K562 (cell line): ENCODE measurements at regions not wholly inside any gene's neighbourhood (a gene's known extent, or its start where the extent isn't known, plus 50 kb on each side); places are given as distances from the start of the nearest gene placed in this dataset.

Source experiments
- ATAC-seq: fragments of 200-7000 bp; cut with Tn5 transposase; 3 replicates; pipeline ENCODE4 v1.9.1; 2020; ENCODE audit warnings: moderate library complexity
- BruUV-seq: library from RNA; stranded (reverse); fragments of 400-500 nt; replicated peaks from 2 replicates; lab custom pipeline; 2021; lab: Mats Ljungman, UMichigan
- CTCF ChIA-PET: fragments of 300-600 bp; formaldehyde crosslinking; extraction: SDS; loops from one replicate; lab custom pipeline; 2021; ENCODE audit warnings: low intra/inter-chr PET ratio; lab: Yijun Ruan, JAX
- POLR2A ChIA-PET: fragments of 300-600, 350-650 bp; sonication (Branson Sonifier 250); formaldehyde crosslinking; extraction: SDS; loops from one replicate; lab custom pipeline; 2021; ENCODE audit warnings: antibody characterized with exemption, inconsistent platforms; lab: Yijun Ruan, JAX
- DNase-seq, 4 experiments: peaks; one replicate each; pipeline versions ENCODE4 v3.0.0 to v3.0.0-alpha.2; 2011 to 2018; ENCODE audit warnings: low spot score in 3 of 4, mixed read lengths in 3 of 4; ENCODE audit errors: extremely low read depth in 1 of 4
- FAIRE-seq: peaks from 2 replicates; lab custom pipeline; 2011; peaks lifted over from hg19 to GRCh38; lab: Jason Lieb, UNC
- H2AFZ ChIP-seq: 2 replicates; pipeline ENCODE4 v1.6.0; 2011; ENCODE audit warnings: low read depth, low read length, control low read depth, inconsistent platforms
- H3K27ac ChIP-seq: fragments of 200-600 bp; 3 replicates; pipeline ENCODE4 v1.8.0; 2011; ENCODE audit warnings: low read depth, mild to moderate bottlenecking, control low read depth, inconsistent platforms, low read length, moderate library complexity, mixed read lengths; ENCODE audit errors: extremely low read depth
- H3K27me3 ChIP-seq, 2 experiments: fragments of 300-600 bp in 1 of 2; 2 replicates in 1 of 2; 3 replicates in 1 of 2; pipeline versions ENCODE4 v1.6.0 to v1.8.0; 2011; ENCODE audit warnings: inconsistent platforms in 2 of 2, low read length in 2 of 2, mild to moderate bottlenecking in 1 of 2, mixed read lengths in 1 of 2, moderate library complexity in 1 of 2; ENCODE audit not compliant: control insufficient read depth in 2 of 2, insufficient read depth in 2 of 2
- H3K36me3 ChIP-seq: fragments of 300-600 bp; 3 replicates; pipeline ENCODE4 v1.8.0; 2011; ENCODE audit warnings: mild to moderate bottlenecking, low read length, inconsistent platforms; ENCODE audit not compliant: control insufficient read depth, insufficient read depth
- H3K4me1 ChIP-seq, 2 experiments: fragments of 200-600 bp in 1 of 2; replicated peaks in 1 of 2; 2 replicates in 1 of 2; 3 replicates in 1 of 2; pipeline versions ENCODE4 v1.5.1 to v1.8.0; 2011; ENCODE audit warnings: inconsistent platforms in 2 of 2, low read length in 2 of 2, mild to moderate bottlenecking in 1 of 2, mixed read lengths in 1 of 2, moderate library complexity in 1 of 2; ENCODE audit not compliant: control insufficient read depth in 2 of 2, insufficient read depth in 2 of 2
- H3K4me2 ChIP-seq: 2 replicates; pipeline ENCODE4 v1.6.1; 2011; ENCODE audit warnings: low read length, control low read depth, inconsistent platforms, mixed read lengths; ENCODE audit not compliant: insufficient read depth
- H3K4me3 ChIP-seq: fragments of 200-600 bp; sonication (generic), shearing (Covaris generic); 2 replicates; pipeline ENCODE4 v1.5.1; 2016; ENCODE audit warnings: control low read depth, inconsistent platforms
- H3K79me2 ChIP-seq: fragments of 200-600 bp; 3 replicates; pipeline ENCODE4 v1.8.0; 2011; ENCODE audit warnings: low read length, inconsistent platforms; ENCODE audit not compliant: control insufficient read depth, insufficient read depth
- H3K9ac ChIP-seq, 2 experiments: 2 replicates each; pipeline versions ENCODE4 v1.6.0 to v1.6.1; 2011; ENCODE audit warnings: low read depth in 2 of 2, low read length in 2 of 2, control low read depth in 1 of 2, inconsistent platforms in 1 of 2, mild to moderate bottlenecking in 1 of 2, mixed read lengths in 1 of 2; ENCODE audit not compliant: insufficient read depth in 1 of 2
- H3K9me1 ChIP-seq: one replicate; pipeline ENCODE4 v1.6.0; 2011; ENCODE audit warnings: inconsistent platforms, mild to moderate bottlenecking, low read length, moderate library complexity; ENCODE audit not compliant: control insufficient read depth, insufficient read depth
- H3K9me3 ChIP-seq: replicated peaks from 2 replicates; pipeline ENCODE4 v1.5.1; 2011; ENCODE audit warnings: low read depth, low read length, inconsistent platforms; ENCODE audit not compliant: control insufficient read depth, insufficient read depth
- H4K20me1 ChIP-seq: replicated peaks from 2 replicates; pipeline ENCODE4 v1.6.1; 2011; ENCODE audit warnings: low read length, inconsistent platforms, mixed read lengths; ENCODE audit not compliant: control insufficient read depth, insufficient read depth
- ATF7 ChIP-seq: fragments of 450-650 bp; IDR thresholded peaks from 2 replicates; pipeline ENCODE4 v1.7.1; 2014; ENCODE audit warnings: mild to moderate bottlenecking, moderate library complexity
- CC2D1A ChIP-seq: fragments of 450-650 bp; IDR thresholded peaks from 2 replicates; pipeline ENCODE4 v1.6.1; 2017; ENCODE audit warnings: mild to moderate bottlenecking
- CEBPG ChIP-seq, 3 experiments: fragments of 200-800 bp in 1 of 3; sonication (Bioruptor generic) in 1 of 3; sonication (generic) in 1 of 3; formaldehyde crosslinking in 1 of 3; IDR thresholded peaks in 2 of 3; conservative IDR thresholded peaks in 1 of 3; 2 replicates each; pipeline versions ENCODE4 v1.6.1 to v1.8.0; 2016 to 2022; ENCODE audit warnings: missing compliant biosample characterization in 2 of 3, missing genetic modification characterization in 2 of 3, mild to moderate bottlenecking in 1 of 3, missing genetic modification reagents in 1 of 3
- ETV1 ChIP-seq: fragments of 450-650 bp; conservative IDR thresholded peaks from 2 replicates; pipeline ENCODE4 v1.6.1; 2016; ENCODE audit warnings: missing genetic modification characterization, control low read depth, low read depth, missing compliant biosample characterization
- MEF2D ChIP-seq: conservative IDR thresholded peaks from 2 replicates; pipeline ENCODE4 v1.6.1; 2016; ENCODE audit warnings: low read depth, missing genetic modification characterization, missing compliant biosample characterization
- NFRKB ChIP-seq: fragments of 450-650 bp; IDR thresholded peaks from 2 replicates; pipeline ENCODE4 v1.6.1; 2016; ENCODE audit warnings: low read depth
- POLR3A ChIP-seq: IDR thresholded peaks from 2 replicates; pipeline ENCODE4 v1.6.1; 2011; ENCODE audit warnings: borderline replicate concordance, mild to moderate bottlenecking, moderate library complexity; ENCODE audit not compliant: insufficient read length, insufficient read depth; ENCODE audit errors: extremely low read depth
- TRIM24 ChIP-seq, 2 experiments: fragments of 450-650 bp; IDR thresholded peaks; 2 replicates each; pipeline ENCODE4 v1.6.1; 2016
- ZNF589 ChIP-seq: fragments of 200-800 bp; sonication (Bioruptor generic); IDR thresholded peaks from 2 replicates; pipeline ENCODE4 v1.6.1; 2016; ENCODE audit warnings: low read depth, missing genetic modification characterization, missing compliant biosample characterization
- WGBS: fragments of 100-300 bp; shearing (Covaris generic); methylation state at CpG from one replicate; pipeline ENCODE4 v1.1.6; 2016; ENCODE audit warnings: low coverage, mixed read lengths; ENCODE audit not compliant: insufficient coverage; ENCODE audit errors: missing lambda C conversion rate; 5-methylcytosine and 5-hydroxymethylcytosine counted together
- in situ Hi-C: fragments of 300-500 bp; cut with MboI; formaldehyde crosslinking; loops from 4 replicates; pipeline ENCODE4 v1.15.0; 2018; ENCODE audit warnings: inconsistent platforms, mixed read lengths
- intact Hi-C: fragments of 100-400 bp; cut with micrococcal nuclease; formaldehyde crosslinking; loops from 2 replicates; pipeline ENCODE4 v1.14.2; 2022
- TF ChIP-seq, protein P1 (sequence below): fragments of 450-650 bp; IDR thresholded peaks from 2 replicates; pipeline ENCODE4 v1.6.1; 2018; ENCODE audit warnings: mild to moderate bottlenecking, low read depth; ENCODE audit not compliant: partially characterized antibody
- TF ChIP-seq, protein P2 (sequence below), 2 experiments: IDR thresholded peaks in 1 of 2; conservative IDR thresholded peaks in 1 of 2; 2 replicates each; pipeline ENCODE4 v1.6.1; 2016; ENCODE audit warnings: low read depth in 2 of 2, mild to moderate bottlenecking in 1 of 2, missing compliant biosample characterization in 1 of 2, missing genetic modification characterization in 1 of 2, moderate library complexity in 1 of 2
- TF ChIP-seq, protein P3 (sequence below): IDR thresholded peaks from 2 replicates; pipeline ENCODE4 v1.6.1; 2011; ENCODE audit not compliant: insufficient read length; ENCODE audit errors: extremely low read depth

DNA sequence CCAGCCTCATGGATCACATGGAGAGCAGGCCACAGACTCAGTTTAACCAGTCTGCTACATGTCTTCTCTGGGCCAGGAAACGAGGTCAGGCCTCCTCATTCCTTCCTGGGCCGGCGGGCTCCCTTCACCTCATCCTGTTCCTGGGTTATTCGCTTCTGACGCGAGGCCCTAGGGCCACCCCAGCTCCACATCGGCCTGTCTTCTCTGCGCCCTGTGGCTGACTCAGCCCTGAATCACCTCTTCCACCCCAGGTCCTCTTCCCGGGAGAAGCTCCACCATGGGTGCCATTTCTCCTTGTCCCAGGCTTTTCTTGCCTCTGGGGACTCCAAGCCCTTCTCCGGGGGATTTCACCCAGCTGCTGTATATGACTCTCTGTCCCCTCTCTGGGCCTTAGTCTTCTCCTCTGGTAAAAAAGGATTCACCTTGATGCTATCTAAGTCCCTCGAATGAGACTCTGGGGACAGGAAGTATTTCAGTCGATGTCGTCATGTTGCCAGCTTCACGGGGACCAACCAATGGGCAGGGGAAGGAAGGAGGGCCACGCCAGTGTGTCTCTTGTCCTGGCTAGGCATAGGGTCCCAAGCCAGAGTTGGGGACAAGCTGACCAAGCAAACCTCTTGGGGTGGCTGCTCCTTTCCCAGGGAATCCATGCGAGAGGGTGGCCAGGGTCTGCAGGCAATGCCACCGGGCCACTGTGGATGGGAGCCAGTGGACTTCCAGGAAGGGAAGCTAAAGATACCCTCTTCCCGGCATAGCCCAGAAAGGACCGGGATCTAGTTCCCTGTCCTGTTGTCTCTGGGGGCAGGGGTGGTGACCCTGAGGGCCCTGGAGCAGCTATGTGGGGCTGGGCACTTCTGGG lies 58.7 kb downstream of the SOCS3 start:
- DNase-seq (no peak), FAIRE-seq (peak; percentile 72), ATAC-seq (peak; percentile 72)
- ChIA-PET POLR2A (interaction anchor here (0.6 to 1.0 kb wide), 3 partner anchors 21 to 628 kb away, joined by 3 read pairs; no protein-coding TSS in a partner anchor), CTCF (no interaction called here)
- Histone ChIP-seq H3K27me3 (no peaks in the 10 kb centered on the region), H3K4me2 (no peak overlapping the region; the same call in 1 of the 2 replicates), H3K9me3 (no peaks in the 10 kb centered on the region; the same call in 1 of the 2 replicates), H3K4me3 (no peak overlapping the region), H3K36me3 (no peaks in the 10 kb centered on the region), H3K9ac (peak overlapping the region in 1 of 2 experiments; percentile 68; a peak in 3 of 4 replicates), H3K79me2 (no peaks in the 10 kb centered on the region), H3K9me1 (no peaks in the 10 kb centered on the region), H2AFZ (peak overlapping the region; percentile 79), H3K4me1 (peaks cover 15 to 31% of the 10 kb centered on the region in 2 experiments), H3K27ac (peak overlapping the region; percentile 46; the same call in 1 of the 3 replicates), H4K20me1 (no peaks in the 10 kb centered on the region)
- intact Hi-C loops = no loop called here
- in situ Hi-C loops = no loop called here
- WGBS = 68% methylated on average over 18 of the region's 19 CpGs
- BruUV-seq = no TSS peak
- TF ChIP-seq, protein P1, sequence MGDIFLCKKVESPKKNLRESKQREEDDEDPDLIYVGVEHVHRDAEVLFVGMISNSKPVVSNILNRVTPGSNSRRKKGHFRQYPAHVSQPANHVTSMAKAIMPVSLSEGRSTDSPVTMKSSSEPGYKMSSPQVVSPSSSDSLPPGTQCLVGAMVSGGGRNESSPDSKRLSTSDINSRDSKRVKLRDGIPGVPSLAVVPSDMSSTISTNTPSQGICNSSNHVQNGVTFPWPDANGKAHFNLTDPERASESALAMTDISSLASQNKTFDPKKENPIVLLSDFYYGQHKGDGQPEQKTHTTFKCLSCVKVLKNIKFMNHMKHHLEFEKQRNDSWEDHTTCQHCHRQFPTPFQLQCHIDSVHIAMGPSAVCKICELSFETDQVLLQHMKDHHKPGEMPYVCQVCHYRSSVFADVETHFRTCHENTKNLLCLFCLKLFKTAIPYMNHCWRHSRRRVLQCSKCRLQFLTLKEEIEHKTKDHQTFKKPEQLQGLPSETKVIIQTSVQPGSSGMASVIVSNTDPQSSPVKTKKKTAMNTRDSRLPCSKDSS = no peak
- TF ChIP-seq ETV1 (peak; percentile 65), CC2D1A (no peak), ATF7 (peak; percentile 80), TRIM24 (IDR thresholded peaks at IDR 0.05) (peak; percentile 22 to 64; a peak in 1 of 4 replicates), POLR3A (no peak), NFRKB (no peak; the same call in 1 of the 2 replicates), CEBPG (CRISPR knock-in tag; IDR thresholded peaks at IDR 0.05) (peak; percentile 83), CEBPG (tag; conservative IDR thresholded peaks at IDR 0.05 in 1 of 2, IDR thresholded peaks at IDR 0.05 in 1 of 2) (peak; percentile 34 to 94; a peak in 3 of 4 replicates), MEF2D (tag) (peak; percentile 67; the same call in 1 of the 2 replicates), ZNF589 (peak; percentile 98)
- TF ChIP-seq, protein P2, sequence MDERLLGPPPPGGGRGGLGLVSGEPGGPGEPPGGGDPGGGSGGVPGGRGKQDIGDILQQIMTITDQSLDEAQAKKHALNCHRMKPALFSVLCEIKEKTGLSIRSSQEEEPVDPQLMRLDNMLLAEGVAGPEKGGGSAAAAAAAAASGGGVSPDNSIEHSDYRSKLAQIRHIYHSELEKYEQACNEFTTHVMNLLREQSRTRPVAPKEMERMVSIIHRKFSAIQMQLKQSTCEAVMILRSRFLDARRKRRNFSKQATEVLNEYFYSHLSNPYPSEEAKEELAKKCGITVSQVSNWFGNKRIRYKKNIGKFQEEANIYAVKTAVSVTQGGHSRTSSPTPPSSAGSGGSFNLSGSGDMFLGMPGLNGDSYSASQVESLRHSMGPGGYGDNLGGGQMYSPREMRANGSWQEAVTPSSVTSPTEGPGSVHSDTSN (CRISPR knock-in tag; IDR thresholded peaks at IDR 0.05; ENCODE audit: low read depth) = no peak
- TF ChIP-seq, protein P2 (tag; conservative IDR thresholded peaks at IDR 0.05; ENCODE audit: low read depth) = no peak
- TF ChIP-seq, protein P3, sequence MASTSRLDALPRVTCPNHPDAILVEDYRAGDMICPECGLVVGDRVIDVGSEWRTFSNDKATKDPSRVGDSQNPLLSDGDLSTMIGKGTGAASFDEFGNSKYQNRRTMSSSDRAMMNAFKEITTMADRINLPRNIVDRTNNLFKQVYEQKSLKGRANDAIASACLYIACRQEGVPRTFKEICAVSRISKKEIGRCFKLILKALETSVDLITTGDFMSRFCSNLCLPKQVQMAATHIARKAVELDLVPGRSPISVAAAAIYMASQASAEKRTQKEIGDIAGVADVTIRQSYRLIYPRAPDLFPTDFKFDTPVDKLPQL = no peak
